Astrocyte (in vitro differentiated cells and primary cell): ENCODE measurements at regions not wholly inside any gene's neighbourhood (a gene's known extent, or its start where the extent isn't known, plus 50 kb on each side); places are given as distances from the start of the nearest gene placed in this dataset.

ENCODE experiments used
- DNase-seq: peaks from one replicate; pipeline ENCODE4 v3.0.0-alpha.2; 2010; ENCODE audit warnings: low read depth
- FAIRE-seq: peaks from 2 replicates; lab custom pipeline; 2011; peaks lifted over from hg19 to GRCh38; lab: Jason Lieb, UNC
- H2AFZ ChIP-seq: 2 replicates; pipeline ENCODE4 v1.6.0; 2012; ENCODE audit warnings: low read depth, low read length, inconsistent platforms
- H3K27ac ChIP-seq: 2 replicates; pipeline ENCODE4 v1.5.1; 2011; ENCODE audit warnings: low read depth, low read length, inconsistent platforms
- H3K27me3 ChIP-seq: 2 replicates; pipeline ENCODE4 v1.6.0; 2011; ENCODE audit warnings: low read length, inconsistent platforms; ENCODE audit not compliant: insufficient read depth
- H3K36me3 ChIP-seq: 2 replicates; pipeline ENCODE4 v1.5.1; 2011; ENCODE audit warnings: low read length, inconsistent platforms; ENCODE audit not compliant: insufficient read depth
- H3K4me1 ChIP-seq: 2 replicates; pipeline ENCODE4 v1.5.1; 2011; ENCODE audit warnings: low read length, inconsistent platforms; ENCODE audit not compliant: insufficient read depth
- H3K4me2 ChIP-seq: 2 replicates; pipeline ENCODE4 v1.6.0; 2012; ENCODE audit warnings: low read length, inconsistent platforms
- H3K4me3 ChIP-seq: 2 replicates; pipeline ENCODE4 v1.5.1; 2011; ENCODE audit warnings: low read depth, mild to moderate bottlenecking, low read length, inconsistent platforms; ENCODE audit not compliant: insufficient read depth
- H3K79me2 ChIP-seq: 2 replicates; pipeline ENCODE4 v1.6.0; 2012; ENCODE audit warnings: mild to moderate bottlenecking, low read length, inconsistent platforms; ENCODE audit not compliant: insufficient read depth
- H3K9ac ChIP-seq: 2 replicates; pipeline ENCODE4 v1.6.0; 2012; ENCODE audit warnings: mild to moderate bottlenecking, low read length, inconsistent platforms
- H3K9me3 ChIP-seq: 2 replicates; pipeline ENCODE4 v1.5.1; 2012; ENCODE audit warnings: low read depth, mild to moderate bottlenecking, low read length, inconsistent platforms; ENCODE audit not compliant: insufficient read depth
- H4K20me1 ChIP-seq: 2 replicates; pipeline ENCODE4 v1.6.0; 2012; ENCODE audit warnings: low read length, inconsistent platforms; ENCODE audit not compliant: insufficient read depth
- H3K27ac Mint-ChIP-seq: one replicate; pipeline ENCODE4 v1.8.0; 2021; ENCODE audit warnings: mild to moderate bottlenecking, mixed read lengths; ENCODE audit not compliant: unreplicated experiment
- H3K27me3 Mint-ChIP-seq: one replicate; pipeline ENCODE4 v1.8.0; 2021; ENCODE audit warnings: low read depth, mixed read lengths; ENCODE audit not compliant: unreplicated experiment
- H3K36me3 Mint-ChIP-seq: one replicate; pipeline ENCODE4 v1.8.0; 2021; ENCODE audit warnings: low read depth, mixed read lengths; ENCODE audit not compliant: unreplicated experiment
- H3K4me1 Mint-ChIP-seq: one replicate; pipeline ENCODE4 v1.8.0; 2021; ENCODE audit warnings: low read depth, mixed read lengths; ENCODE audit not compliant: unreplicated experiment
- H3K4me3 Mint-ChIP-seq: one replicate; pipeline ENCODE4 v1.8.0; 2021; ENCODE audit warnings: mild to moderate bottlenecking, moderate library complexity, mixed read lengths; ENCODE audit not compliant: unreplicated experiment
- H3K9me3 Mint-ChIP-seq: one replicate; pipeline ENCODE4 v1.8.0; 2021; ENCODE audit warnings: mild to moderate bottlenecking, mixed read lengths; ENCODE audit not compliant: unreplicated experiment
- CTCF ChIP-seq: IDR thresholded peaks from 2 replicates; pipeline ENCODE4 v1.5.1; 2011; ENCODE audit warnings: low read depth, mild to moderate bottlenecking, inconsistent platforms, low read length, moderate library complexity; ENCODE audit not compliant: insufficient read depth
- EZH2 ChIP-seq: IDR thresholded peaks from 2 replicates; pipeline ENCODE4 v1.6.1; 2012; ENCODE audit warnings: mild to moderate bottlenecking, low read length, inconsistent platforms; ENCODE audit not compliant: insufficient read depth

DNA sequence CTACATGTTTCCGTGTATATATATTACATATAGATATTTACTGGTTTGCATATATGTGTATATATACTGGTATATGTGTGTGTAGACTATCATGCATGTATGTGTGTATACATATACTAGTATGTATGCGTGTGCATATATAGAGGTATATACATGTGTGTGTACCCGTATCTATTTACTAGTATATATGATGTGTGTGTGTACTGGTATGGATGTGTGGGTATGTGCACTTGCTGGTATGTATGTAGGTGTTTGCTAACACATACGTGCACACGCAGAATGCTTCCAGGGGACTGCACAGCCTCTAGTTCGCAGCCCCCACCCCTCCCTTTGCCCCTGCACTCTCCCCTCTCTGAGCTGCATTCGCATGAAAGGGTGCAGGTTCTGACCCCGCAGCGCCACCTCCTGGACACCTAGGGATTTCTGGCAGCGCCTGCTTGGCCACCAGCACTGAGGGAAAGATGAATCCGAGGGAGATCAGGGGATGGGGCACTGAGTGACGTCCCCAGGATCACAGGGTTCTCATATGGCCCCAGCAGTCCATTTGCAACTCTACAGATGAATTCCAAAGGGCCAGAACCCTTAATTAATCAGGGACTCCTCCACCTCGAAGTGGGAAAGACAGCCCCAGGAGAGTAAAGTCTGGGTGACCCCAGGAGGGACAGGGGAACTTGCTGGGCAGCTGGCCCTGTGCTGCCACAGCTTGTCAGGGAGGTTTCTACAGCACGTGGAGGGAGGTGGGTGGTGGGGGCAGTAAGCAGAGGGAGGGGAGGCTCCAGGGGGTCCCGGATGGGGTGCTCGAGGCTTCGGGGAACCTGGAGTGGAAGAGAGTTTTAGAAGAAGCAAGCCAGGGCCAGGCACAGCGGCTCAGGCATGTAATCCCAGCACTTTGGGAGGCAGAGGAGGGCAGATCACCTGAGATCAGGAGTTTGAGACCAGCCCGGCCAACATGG, 66.8 kb upstream of the ASAP2 start:
- Histone ChIP-seq H2AFZ (no peak overlapping the region), H3K4me1 (peaks cover 14% of the 10 kb centered on the region), H3K79me2 (no peaks in the 10 kb centered on the region), H3K9ac (no peak overlapping the region), H3K4me2 (no peak overlapping the region), H3K36me3 (no peaks in the 10 kb centered on the region), H3K9me3 (no peaks in the 10 kb centered on the region), H3K27me3 (no peaks in the 10 kb centered on the region), H4K20me1 (no peaks in the 10 kb centered on the region), H3K4me3 (no peak overlapping the region), H3K27ac (no peak overlapping the region)
- H3K27me3 Mint-ChIP-seq, result peaks cover 1% of the 10 kb centered on the region
- FAIRE-seq (no peak), DNase-seq (no peak)
- peak overlapping the region; percentile 47 for H3K27ac Mint-ChIP-seq
- peaks cover 2% of the 10 kb centered on the region for H3K9me3 Mint-ChIP-seq
- H3K4me3 Mint-ChIP-seq, result no peak overlapping the region
- TF ChIP-seq CTCF (peak; percentile 79), EZH2 (no peak)
- H3K4me1 Mint-ChIP-seq, result peaks cover 11% of the 10 kb centered on the region
- no peaks in the 10 kb centered on the region for H3K36me3 Mint-ChIP-seq

DNA sequence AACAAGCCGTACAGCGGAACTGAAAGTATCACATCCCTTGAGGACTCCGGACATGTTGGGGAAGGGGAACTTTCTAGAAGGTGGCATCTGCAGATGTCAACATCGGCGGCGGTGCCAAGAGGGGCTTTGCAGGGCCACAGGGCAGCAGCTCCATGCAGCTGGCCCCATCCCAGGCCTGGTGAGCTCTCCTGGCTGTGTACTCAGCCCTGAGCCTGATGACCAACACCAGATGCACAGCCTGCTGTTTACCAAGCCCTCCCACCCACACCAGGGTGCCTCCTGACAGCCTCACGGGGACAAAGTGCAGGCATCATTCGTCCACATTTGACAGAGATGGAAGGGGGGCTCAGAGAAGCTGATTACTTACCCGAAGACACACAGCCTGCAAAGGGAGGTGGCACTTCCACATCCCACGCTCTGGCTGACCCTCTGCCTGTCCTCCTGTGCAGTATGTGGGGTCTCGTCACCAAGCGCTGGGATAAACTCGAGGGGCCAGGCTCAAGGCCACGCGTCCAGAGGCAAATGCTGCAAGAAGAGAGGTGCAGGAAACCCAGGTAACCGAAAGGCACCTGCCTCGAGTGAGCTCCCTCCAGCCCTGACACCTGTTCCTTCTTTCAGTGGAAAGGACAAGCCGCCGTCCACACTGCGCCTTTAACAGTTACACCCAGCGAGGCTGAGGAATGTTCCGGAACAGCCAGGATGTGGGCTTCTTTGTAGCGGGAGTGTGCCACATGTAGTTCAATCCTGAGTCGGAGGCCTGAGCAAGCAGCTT, 69.0 kb upstream of the ASAP2 start:
- Histone ChIP-seq H4K20me1 (no peaks in the 10 kb centered on the region), H3K9me3 (peaks cover 6% of the 10 kb centered on the region), H3K36me3 (no peaks in the 10 kb centered on the region), H3K79me2 (no peaks in the 10 kb centered on the region), H3K27me3 (no peaks in the 10 kb centered on the region), H3K27ac (no peak overlapping the region), H3K9ac (no peak overlapping the region), H3K4me1 (peaks cover 3% of the 10 kb centered on the region), H3K4me2 (no peak overlapping the region), H2AFZ (no peak overlapping the region), H3K4me3 (no peak overlapping the region)
- Mint-ChIP-seq H3K27ac (no peak overlapping the region), H3K36me3 (no peaks in the 10 kb centered on the region), H3K4me1 (peaks cover 8% of the 10 kb centered on the region), H3K27me3 (peaks cover 1% of the 10 kb centered on the region), H3K9me3 (peaks cover 18% of the 10 kb centered on the region), H3K4me3 (no peak overlapping the region)
- TF ChIP-seq EZH2 (no peak), CTCF (no peak)
- DNase-seq (no peak), FAIRE-seq (no peak)
